Activated CD4-positive, alpha-beta T cell treated with anti-CD3 and anti-CD28 coated beads for 36 hours (primary cell): ENCODE measurements at regions not wholly inside any gene's neighbourhood (a gene's known extent, or its start where the extent isn't known, plus 50 kb on each side); places are given as distances from the start of the nearest gene placed in this dataset.
"Not testable (repeated sequence)": the region's sequence is repeated elsewhere in the genome, so short reads cannot be mapped to it uniquely, and the experiment has no call there.

Experiments
- ATAC-seq: fragments of 200-7000 bp; cut with Tn5 transposase; one replicate; pipeline ENCODE4 v1.10.0; 2021; ENCODE audit warnings: mild to moderate bottlenecking, moderate library complexity
- CTCF ChIA-PET: fragments of 350-600 bp; sonication (Branson Sonifier 250); formaldehyde crosslinking; loops from one replicate; lab custom pipeline; 2021; ENCODE audit warnings: antibody characterized with exemption; lab: Charles Lee
- POLR2A ChIA-PET: fragments of 350-600 bp; sonication (Branson Sonifier 250); formaldehyde crosslinking; loops from one replicate; lab custom pipeline; 2021; ENCODE audit warnings: antibody characterized with exemption, inconsistent platforms; lab: Charles Lee
- DNase-seq: peaks from one replicate; pipeline ENCODE4 v3.0.0-alpha.2; 2020
- H3K27ac Mint-ChIP-seq: one replicate; pipeline ENCODE4 v1.8.0; 2021; ENCODE audit warnings: mixed read lengths
- H3K27me3 Mint-ChIP-seq: one replicate; pipeline ENCODE4 v1.8.0; 2021; ENCODE audit warnings: mixed read lengths
- H3K36me3 Mint-ChIP-seq: one replicate; pipeline ENCODE4 v1.8.0; 2021; ENCODE audit warnings: low read depth, mixed read lengths
- H3K4me1 Mint-ChIP-seq: one replicate; pipeline ENCODE4 v1.8.0; 2021; ENCODE audit warnings: mixed read lengths
- H3K4me3 Mint-ChIP-seq: one replicate; pipeline ENCODE4 v1.8.0; 2021; ENCODE audit warnings: mild to moderate bottlenecking, moderate library complexity, mixed read lengths
- H3K9me3 Mint-ChIP-seq: one replicate; pipeline ENCODE4 v1.8.0; 2021; ENCODE audit warnings: low read depth, mixed read lengths
- intact Hi-C, 2 experiments: fragments of 100-400 bp; cut with DNase I in 1 of 2; cut with micrococcal nuclease in 1 of 2; formaldehyde crosslinking; loops; one replicate each; pipeline versions ENCODE4 v1.14.2 to v1.15.1; 2022 to 2024; cut with DNase I, micrococcal nuclease

DNA sequence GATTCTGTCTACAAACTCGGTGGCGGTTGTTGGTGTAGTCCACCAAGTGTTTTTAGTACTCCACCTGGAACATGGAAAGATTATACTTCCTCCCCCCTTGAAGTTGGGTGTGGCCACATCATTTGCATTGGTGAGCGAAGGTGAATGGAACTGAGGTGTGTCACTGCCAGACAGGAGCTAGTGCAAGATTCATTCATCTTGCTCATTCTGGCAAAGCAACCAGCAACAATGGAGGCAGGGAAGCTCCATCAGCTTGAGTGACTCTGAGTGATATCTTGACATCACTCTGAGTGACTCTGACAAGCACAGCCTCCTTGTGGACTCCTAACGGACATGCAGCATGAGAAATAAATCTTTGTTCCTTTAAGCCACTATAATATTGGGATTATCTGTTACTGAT, 54.7 kb upstream of the SLC1A4 start:
- Mint-ChIP-seq H3K4me3 (no peak overlapping the region), H3K9me3 (no peaks in the 10 kb centered on the region), H3K27ac (no peak overlapping the region), H3K4me1 (peaks cover 3% of the 10 kb centered on the region), H3K27me3 (peaks cover 4% of the 10 kb centered on the region), H3K36me3 (no peaks in the 10 kb centered on the region)
- POLR2A ChIA-PET = no interaction called here
- CTCF ChIA-PET = interaction anchor here (0.6 kb wide), 1 partner anchor 353 kb away, joined by 3 read pairs; no protein-coding TSS in a partner anchor
- intact Hi-C loops = no loop called here
- ATAC-seq (no peak), DNase-seq (no peak)

DNA sequence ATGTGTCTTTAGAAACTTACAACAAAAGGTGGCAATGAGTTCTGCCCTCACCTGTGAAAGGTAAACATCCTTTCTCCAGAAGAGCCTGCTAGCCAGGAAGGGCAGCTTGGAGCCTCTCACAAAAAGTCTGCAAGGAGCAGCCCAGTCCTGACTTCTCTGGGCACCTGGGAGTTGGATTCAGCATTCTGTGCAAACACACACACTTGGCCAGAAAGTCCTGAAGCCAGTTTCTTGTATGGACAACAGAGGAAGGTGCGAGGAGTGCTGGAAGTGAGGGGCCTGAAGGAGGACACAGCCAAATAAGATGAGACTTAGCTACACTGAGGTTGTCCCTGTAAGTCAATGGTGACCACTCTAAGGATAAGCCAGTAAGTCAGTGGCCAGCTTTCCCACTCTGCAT, 52.4 kb upstream of the SLC1A4 start:
- Mint-ChIP-seq H3K4me3 (no peak overlapping the region), H3K27me3 (peaks cover 2% of the 10 kb centered on the region), H3K27ac (no peak overlapping the region), H3K36me3 (no peaks in the 10 kb centered on the region), H3K4me1 (peaks cover 6% of the 10 kb centered on the region), H3K9me3 (no peaks in the 10 kb centered on the region)
- ATAC-seq = no peak
- no peak for DNase-seq
- POLR2A ChIA-PET = no interaction called here
- intact Hi-C loops = no loop called here
- CTCF ChIA-PET = interaction anchor here (1.1 kb wide), 1 partner anchor 10 kb away, joined by 3 read pairs; no protein-coding TSS in a partner anchor

DNA sequence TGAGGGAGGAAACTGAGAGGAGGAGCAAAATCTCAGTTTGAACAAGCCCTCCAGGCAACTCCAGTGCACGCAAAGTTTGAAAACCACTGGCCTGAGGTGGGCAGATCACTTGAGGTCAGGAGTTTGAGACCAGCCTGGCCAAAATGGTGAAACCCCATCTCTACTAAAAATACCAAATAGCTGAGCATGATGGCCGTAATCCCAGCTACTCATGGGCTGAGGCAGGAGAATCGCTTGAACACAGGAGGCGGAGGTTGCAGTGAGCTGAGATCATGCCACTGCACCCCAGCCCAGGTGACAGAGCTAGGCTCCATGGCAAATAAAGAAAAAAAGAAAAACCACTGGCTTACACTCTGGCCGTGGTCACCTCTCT, 51.9 kb upstream of the SLC1A4 start:
- POLR2A ChIA-PET, H3K9me3 Mint-ChIP-seq: not testable (repeated sequence)
- CTCF ChIA-PET = interaction anchor here (1.1 to 1.7 kb wide), 2 partner anchors 10 to 55 kb away, joined by 3 read pairs; no protein-coding TSS in a partner anchor

DNA sequence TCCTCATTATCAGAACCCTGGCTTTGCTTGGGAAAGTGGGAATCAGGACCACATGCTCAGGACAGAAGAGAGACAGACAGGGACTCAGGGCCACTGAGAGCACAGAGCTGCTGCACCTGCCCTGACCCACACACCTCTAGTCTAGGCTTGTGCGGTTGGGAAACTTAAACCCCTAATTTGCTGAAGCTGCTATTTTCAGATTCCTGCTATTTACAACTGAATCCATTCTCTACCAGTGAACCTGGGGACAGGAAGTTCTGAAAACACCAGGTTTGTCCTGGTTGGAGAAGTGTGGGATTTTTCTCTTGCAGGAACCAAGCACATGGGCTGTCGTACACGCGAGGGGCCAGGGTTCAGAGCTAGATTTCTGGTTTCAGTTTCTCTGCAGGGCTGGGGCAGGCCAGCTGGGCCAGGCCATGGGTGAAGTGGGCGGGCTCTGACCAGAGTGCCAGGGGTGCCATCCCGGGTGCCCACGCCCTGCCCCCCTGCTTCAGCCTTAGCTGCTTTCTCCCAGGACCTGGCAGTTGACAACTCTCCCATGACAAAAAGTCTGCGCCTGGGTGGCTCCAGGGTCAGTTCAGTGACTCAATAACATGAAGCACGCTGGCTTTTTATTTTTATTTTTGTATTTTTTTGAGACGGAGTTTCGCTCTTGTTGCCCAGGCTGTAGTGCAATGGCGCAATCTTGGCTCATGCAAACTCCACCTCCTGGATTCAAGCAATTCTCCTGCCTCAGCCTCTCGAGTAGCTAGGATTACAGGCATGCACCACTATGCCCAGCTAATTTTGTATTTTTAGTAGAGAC, 51.3 kb upstream of the SLC1A4 start:
- ATAC-seq (no peak), DNase-seq (no peak)
- ChIA-PET POLR2A (no interaction called here), CTCF (interaction anchor here (1.1 to 1.7 kb wide), 2 partner anchors 9 to 55 kb away, joined by 3 read pairs; no protein-coding TSS in a partner anchor)
- Mint-ChIP-seq H3K9me3 (no peaks in the 10 kb centered on the region), H3K27me3 (peaks cover 2% of the 10 kb centered on the region), H3K36me3 (no peaks in the 10 kb centered on the region), H3K4me3 (no peak overlapping the region), H3K4me1 (peaks cover 6% of the 10 kb centered on the region), H3K27ac (no peak overlapping the region)
- intact Hi-C loops = no loop called here

More for the DNA sequence above, 51.9 kb upstream of the SLC1A4 start:
- DNase-seq, ATAC-seq, H3K4me3 Mint-ChIP-seq, H3K4me1 Mint-ChIP-seq, intact Hi-C loops, H3K36me3 Mint-ChIP-seq, H3K27ac Mint-ChIP-seq, H3K27me3 Mint-ChIP-seq: not testable (repeated sequence)

DNA sequence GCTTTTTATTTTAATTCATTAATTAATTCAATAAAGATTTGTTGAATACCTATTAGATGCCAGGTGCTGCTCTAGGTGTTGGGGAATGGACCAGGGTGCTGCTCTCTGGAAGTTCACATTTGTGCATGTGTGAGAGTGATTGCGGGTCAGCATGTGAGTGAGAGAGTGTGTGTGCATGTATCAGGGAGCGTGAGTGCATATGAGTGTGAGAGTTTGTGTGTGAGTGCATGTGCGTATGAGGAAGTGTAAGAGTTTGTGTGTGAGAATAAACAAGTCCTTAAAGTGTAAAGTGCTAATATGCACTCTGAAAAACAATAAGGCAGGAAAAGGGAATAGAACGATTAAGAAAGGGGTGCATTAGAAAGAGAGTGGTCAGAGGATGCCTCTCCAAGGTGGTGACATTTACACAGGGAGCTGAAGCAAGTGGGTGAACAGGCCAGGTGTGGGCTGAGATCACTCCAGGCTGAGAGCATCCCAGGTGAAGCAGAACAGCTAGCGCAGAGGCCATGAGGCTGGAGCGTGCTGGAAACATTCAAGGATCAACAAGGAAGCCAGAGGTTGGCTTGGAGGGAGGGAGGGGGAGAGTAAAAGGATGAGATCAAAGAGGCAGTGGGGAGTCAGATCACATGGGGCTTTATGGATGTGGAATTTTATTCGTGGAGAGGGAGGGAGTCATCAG, 50.5 kb upstream of the SLC1A4 start:
- Mint-ChIP-seq H3K4me3 (no peak overlapping the region), H3K27ac (no peak overlapping the region), H3K4me1 (peaks cover 6% of the 10 kb centered on the region), H3K9me3 (no peaks in the 10 kb centered on the region), H3K27me3 (peaks cover 2% of the 10 kb centered on the region), H3K36me3 (no peaks in the 10 kb centered on the region)
- intact Hi-C loops = no loop called here
- ATAC-seq (no peak), DNase-seq (no peak)
- CTCF ChIA-PET = interaction anchor here (0.7 to 1.7 kb wide), 2 partner anchors 54 to 58 kb away, joined by 3 read pairs; no protein-coding TSS in a partner anchor
- POLR2A ChIA-PET = no interaction called here

DNA sequence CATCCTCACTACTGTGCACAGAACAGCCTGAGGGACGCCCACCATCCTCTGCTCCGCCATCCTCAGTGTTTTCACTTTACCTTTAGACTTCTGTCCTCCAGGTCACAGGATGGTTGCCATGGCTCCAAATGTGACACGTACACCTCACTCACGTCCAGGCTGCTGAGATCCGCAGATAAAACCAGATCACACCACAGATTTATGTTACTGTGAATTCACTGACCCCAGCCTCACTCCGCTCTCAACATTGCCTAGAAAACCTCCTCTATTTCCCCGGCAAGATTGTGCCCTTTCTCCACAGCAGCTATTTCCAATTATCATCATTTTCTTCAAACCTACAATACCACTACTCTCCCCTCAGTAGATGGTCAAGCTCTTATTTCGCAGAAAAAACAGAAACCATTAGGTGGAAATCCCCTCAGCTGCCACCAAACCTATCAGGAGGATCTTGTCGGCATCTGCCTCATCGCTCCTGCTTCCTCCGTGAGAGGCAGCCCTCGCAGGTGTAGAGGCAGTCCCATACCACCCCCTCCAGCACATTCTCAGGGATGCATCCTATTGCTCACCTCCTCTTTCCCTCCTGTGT, 49.8 kb upstream of the SLC1A4 start:
- DNase-seq (no peak), ATAC-seq (no peak)
- no peak overlapping the region for H3K27ac Mint-ChIP-seq
- intact Hi-C loops = no loop called here
- no peak overlapping the region for H3K4me3 Mint-ChIP-seq
- no peaks in the 10 kb centered on the region for H3K36me3 Mint-ChIP-seq
- ChIA-PET CTCF (interaction anchor here (1.0 kb wide), 1 partner anchor 48 kb away, joined by 3 read pairs; no protein-coding TSS in a partner anchor), POLR2A (no interaction called here)
- peaks cover 2% of the 10 kb centered on the region for H3K27me3 Mint-ChIP-seq
- H3K4me1 Mint-ChIP-seq = peaks cover 6% of the 10 kb centered on the region
- H3K9me3 Mint-ChIP-seq = no peaks in the 10 kb centered on the region
